RCC 7860 (cell line): ENCODE measurements at regions not wholly inside any gene's neighbourhood (a gene's known extent, or its start where the extent isn't known, plus 50 kb on each side); places are given as distances from the start of the nearest gene placed in this dataset.

Experiments used
- DNase-seq: peaks from one replicate; pipeline ENCODE4 v3.0.0-alpha.2; 2015; ENCODE audit warnings: low spot score
- FAIRE-seq: peaks from 2 replicates; lab custom pipeline; 2012; peaks lifted over from hg19 to GRCh38; lab: Jason Lieb, UNC

DNA sequence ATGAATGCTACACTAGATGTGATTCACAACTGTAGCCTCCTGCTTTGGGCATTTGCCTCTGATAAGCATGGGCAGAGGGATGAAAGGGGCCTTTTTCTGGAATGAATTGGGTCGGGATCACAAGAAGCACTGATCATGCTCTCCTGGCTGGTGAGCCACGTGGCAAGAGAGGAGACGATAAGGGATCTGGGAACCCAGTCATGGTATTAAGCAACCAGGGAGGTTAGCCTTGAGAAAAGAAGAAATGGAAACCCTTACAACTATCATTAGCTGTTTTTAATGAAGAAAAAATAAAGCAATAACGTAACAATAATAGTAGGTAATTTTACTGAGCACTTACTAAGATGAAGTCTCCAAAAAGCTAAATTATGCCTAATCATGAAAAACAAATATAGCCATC is 50.0 kb upstream of the RAI14 start:
- DNase-seq (no peak), FAIRE-seq (no peak)
